ENCODE measurements at regions not wholly inside any gene's neighbourhood (a gene's known extent, or its start where the extent isn't known, plus 50 kb on each side); places are given as distances from the start of the nearest gene placed in this dataset.

- no peak overlapping the region for H3K4me3 ChIP-seq (replicated peaks in 1 of 4; ENCODE audit: control extremely low read depth in 1 of 4, insufficient read depth in 1 of 4, low read depth in 3 of 4, low read length in 4 of 4)
- H2AFZ ChIP-seq (ENCODE audit: low read length) = no peak overlapping the region
- H3K36me3 ChIP-seq (ENCODE audit: control insufficient read depth, insufficient read depth, low read length) = no peaks in the 10 kb centered on the region
- H3K4me1 ChIP-seq (ENCODE audit: control insufficient read depth, extremely low read depth, insufficient read depth, low read length) = no peaks in the 10 kb centered on the region
- H3K9me3 ChIP-seq (ENCODE audit: control insufficient read depth, insufficient read depth, low read depth, low read length) = no peaks in the 10 kb centered on the region
- no peaks in the 10 kb centered on the region for H3K27me3 ChIP-seq (ENCODE audit: control insufficient read depth, insufficient read depth, low read length)
- no peaks in the 10 kb centered on the region for H3K79me2 ChIP-seq (ENCODE audit: control insufficient read depth, insufficient read depth, low read length)
- H3K27ac ChIP-seq (ENCODE audit: insufficient read depth, low read length) = no peak overlapping the region
- no peak for TF ChIP-seq EZH2 (IDR thresholded peaks at IDR 0.05; ENCODE audit: low read length, missing control alignments)
- no peak for DNase-seq (ENCODE audit: low read depth in 2 of 2)
- no peak overlapping the region for H3K4me2 ChIP-seq (ENCODE audit: extremely low read depth, insufficient read depth, low read length)
- H3K9ac ChIP-seq (ENCODE audit: insufficient read depth, low read length) = no peak overlapping the region
- no peaks in the 10 kb centered on the region for H4K20me1 ChIP-seq (ENCODE audit: control insufficient read depth, extremely low read depth, insufficient read depth, low read length)
Observed at GRCh38 chr13:105201351-105201750, 1334.1 kb downstream of the EFNB2 start.

DNA sequence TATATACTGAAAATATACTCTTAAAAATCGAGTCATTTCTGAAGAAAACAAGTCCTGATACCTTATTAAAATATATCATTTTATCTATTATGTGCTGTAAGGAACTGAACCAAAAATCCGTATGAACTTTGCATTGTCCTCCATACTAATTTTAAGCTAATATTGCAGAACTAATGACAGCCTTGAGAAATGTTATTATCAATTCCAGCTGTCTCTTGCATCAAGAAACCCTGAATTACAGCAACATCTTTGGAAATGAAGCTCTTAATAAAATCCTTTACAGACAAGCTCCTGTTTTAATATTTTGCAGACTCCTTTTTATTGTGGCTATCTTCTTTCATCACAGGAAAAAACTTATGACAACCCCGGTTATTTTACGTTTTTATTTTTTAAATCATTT lies 1335.3 kb downstream of the EFNB2 start:
- no peaks in the 10 kb centered on the region for H3K9me3 ChIP-seq (ENCODE audit: control insufficient read depth, insufficient read depth, low read depth, low read length)
- no peaks in the 10 kb centered on the region for H3K36me3 ChIP-seq (ENCODE audit: control insufficient read depth, insufficient read depth, low read length)
- H3K79me2 ChIP-seq (ENCODE audit: control insufficient read depth, insufficient read depth, low read length) = no peaks in the 10 kb centered on the region
- H3K4me2 ChIP-seq (ENCODE audit: extremely low read depth, insufficient read depth, low read length) = no peak overlapping the region
- H3K27ac ChIP-seq (ENCODE audit: insufficient read depth, low read length) = no peak overlapping the region
- no peak overlapping the region for H2AFZ ChIP-seq (ENCODE audit: low read length)
- H3K9ac ChIP-seq (ENCODE audit: insufficient read depth, low read length) = no peak overlapping the region
- TF ChIP-seq, protein P1, sequence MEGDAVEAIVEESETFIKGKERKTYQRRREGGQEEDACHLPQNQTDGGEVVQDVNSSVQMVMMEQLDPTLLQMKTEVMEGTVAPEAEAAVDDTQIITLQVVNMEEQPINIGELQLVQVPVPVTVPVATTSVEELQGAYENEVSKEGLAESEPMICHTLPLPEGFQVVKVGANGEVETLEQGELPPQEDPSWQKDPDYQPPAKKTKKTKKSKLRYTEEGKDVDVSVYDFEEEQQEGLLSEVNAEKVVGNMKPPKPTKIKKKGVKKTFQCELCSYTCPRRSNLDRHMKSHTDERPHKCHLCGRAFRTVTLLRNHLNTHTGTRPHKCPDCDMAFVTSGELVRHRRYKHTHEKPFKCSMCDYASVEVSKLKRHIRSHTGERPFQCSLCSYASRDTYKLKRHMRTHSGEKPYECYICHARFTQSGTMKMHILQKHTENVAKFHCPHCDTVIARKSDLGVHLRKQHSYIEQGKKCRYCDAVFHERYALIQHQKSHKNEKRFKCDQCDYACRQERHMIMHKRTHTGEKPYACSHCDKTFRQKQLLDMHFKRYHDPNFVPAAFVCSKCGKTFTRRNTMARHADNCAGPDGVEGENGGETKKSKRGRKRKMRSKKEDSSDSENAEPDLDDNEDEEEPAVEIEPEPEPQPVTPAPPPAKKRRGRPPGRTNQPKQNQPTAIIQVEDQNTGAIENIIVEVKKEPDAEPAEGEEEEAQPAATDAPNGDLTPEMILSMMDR (conservative IDR thresholded peaks at IDR 0.05 in 1 of 2, IDR thresholded peaks at IDR 0.05 in 1 of 2; ENCODE audit: low read depth in 1 of 2, low read length in 2 of 2) = no peak
- TF ChIP-seq EZH2 (IDR thresholded peaks at IDR 0.05; ENCODE audit: low read length, missing control alignments) = no peak
- H4K20me1 ChIP-seq (ENCODE audit: control insufficient read depth, extremely low read depth, insufficient read depth, low read length) = no peaks in the 10 kb centered on the region
- no peaks in the 10 kb centered on the region for H3K27me3 ChIP-seq (ENCODE audit: control insufficient read depth, insufficient read depth, low read length)
- H3K4me1 ChIP-seq (ENCODE audit: control insufficient read depth, extremely low read depth, insufficient read depth, low read length) = no peaks in the 10 kb centered on the region
- H3K4me3 ChIP-seq (replicated peaks in 1 of 4; ENCODE audit: control extremely low read depth in 1 of 4, insufficient read depth in 1 of 4, low read depth in 3 of 4, low read length in 4 of 4) = no peak overlapping the region
- no peak for DNase-seq (ENCODE audit: low read depth in 2 of 2)

DNA sequence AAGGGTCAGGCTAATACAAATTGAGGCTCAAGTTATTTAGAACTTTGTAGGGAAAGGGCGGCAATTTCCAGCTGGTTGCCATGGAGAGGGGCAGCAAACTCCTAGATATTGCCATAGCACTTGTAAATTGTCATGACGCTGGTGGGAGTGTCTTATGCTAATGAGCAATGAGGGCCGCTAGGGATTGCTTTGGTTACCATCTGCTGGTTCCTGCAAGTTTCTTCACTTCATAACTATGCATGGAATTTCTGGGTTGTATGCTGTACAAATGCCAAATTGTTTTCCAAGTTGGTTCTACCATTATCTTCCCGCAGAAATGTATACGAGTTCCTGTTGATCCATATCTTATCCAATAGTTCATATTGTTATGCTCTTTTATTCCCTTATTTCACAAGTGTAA lies 1339.4 kb downstream of the EFNB2 start:
- Histone ChIP-seq H4K20me1 (ENCODE audit: control insufficient read depth, extremely low read depth, insufficient read depth, low read length) (no peaks in the 10 kb centered on the region), H3K9me3 (ENCODE audit: control insufficient read depth, insufficient read depth, low read depth, low read length) (no peaks in the 10 kb centered on the region), H3K27me3 (ENCODE audit: control insufficient read depth, insufficient read depth, low read length) (no peaks in the 10 kb centered on the region), H3K27ac (ENCODE audit: insufficient read depth, low read length) (no peak overlapping the region), H2AFZ (ENCODE audit: low read length) (no peak overlapping the region), H3K4me3 (replicated peaks in 1 of 4; ENCODE audit: control extremely low read depth in 1 of 4, insufficient read depth in 1 of 4, low read depth in 3 of 4, low read length in 4 of 4) (no peak overlapping the region), H3K4me2 (ENCODE audit: extremely low read depth, insufficient read depth, low read length) (no peak overlapping the region), H3K36me3 (ENCODE audit: control insufficient read depth, insufficient read depth, low read length) (no peaks in the 10 kb centered on the region), H3K4me1 (ENCODE audit: control insufficient read depth, extremely low read depth, insufficient read depth, low read length) (no peaks in the 10 kb centered on the region), H3K9ac (ENCODE audit: insufficient read depth, low read length) (no peak overlapping the region), H3K79me2 (ENCODE audit: control insufficient read depth, insufficient read depth, low read length) (no peaks in the 10 kb centered on the region)
- no peak for TF ChIP-seq EZH2 (IDR thresholded peaks at IDR 0.05; ENCODE audit: low read length, missing control alignments)
- TF ChIP-seq, protein P1 (conservative IDR thresholded peaks at IDR 0.05 in 1 of 2, IDR thresholded peaks at IDR 0.05 in 1 of 2; ENCODE audit: low read depth in 1 of 2, low read length in 2 of 2) = no peak
- peak; percentile 39 to 94 for DNase-seq (ENCODE audit: low read depth in 2 of 2)
